ENCODE measurements at regions not wholly inside any gene's neighbourhood (a gene's known extent, or its start where the extent isn't known, plus 50 kb on each side); places are given as distances from the start of the nearest gene placed in this dataset.

DNA sequence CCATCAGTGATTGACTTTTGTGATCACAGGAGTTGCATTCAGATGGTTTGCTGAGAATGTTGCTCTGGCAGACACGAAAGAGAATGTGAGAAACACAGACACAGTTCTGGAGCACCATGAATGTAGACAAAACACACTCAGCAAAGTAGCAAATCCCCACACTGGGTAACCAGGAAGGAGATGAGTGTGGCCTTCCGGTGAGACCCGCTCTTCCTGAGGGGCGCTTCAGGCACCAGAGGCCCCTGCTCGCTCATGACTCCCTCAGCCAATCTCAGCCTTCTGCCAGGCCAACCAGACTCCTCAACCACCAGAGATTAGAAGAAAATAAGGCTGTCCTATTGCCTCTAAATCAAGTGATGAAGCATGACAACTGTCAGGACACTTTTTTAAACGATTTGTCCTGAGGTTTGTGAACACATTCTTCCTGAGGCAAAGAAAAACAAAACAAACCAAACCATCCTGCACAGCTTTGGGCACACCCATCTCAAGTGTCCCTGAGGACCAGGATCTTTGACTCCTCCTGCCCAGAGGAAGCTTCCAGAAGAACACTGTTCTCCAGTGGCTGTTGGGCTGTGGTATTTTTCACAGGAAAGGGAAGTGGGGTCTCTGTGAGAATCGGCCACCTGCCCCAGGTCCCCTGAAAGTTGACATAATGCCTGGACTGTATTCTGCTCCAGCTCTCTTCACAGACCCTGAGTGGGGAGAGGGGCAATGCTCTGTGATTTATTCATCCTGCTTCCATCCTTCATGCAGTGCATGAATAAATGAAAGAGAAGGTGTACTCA, 152.8 kb downstream of the BCL11A start:
- no peak for DNase-seq (ENCODE audit: low spot score)

- no peak for DNase-seq (ENCODE audit: low spot score)
Measured at GRCh38 chr2:60394463-60394862, 159.0 kb downstream of the BCL11A start.

- DNase-seq (ENCODE audit: low spot score): no peak
Measured at GRCh38 chr2:60391649-60392375, 161.6 kb downstream of the BCL11A start.

DNA sequence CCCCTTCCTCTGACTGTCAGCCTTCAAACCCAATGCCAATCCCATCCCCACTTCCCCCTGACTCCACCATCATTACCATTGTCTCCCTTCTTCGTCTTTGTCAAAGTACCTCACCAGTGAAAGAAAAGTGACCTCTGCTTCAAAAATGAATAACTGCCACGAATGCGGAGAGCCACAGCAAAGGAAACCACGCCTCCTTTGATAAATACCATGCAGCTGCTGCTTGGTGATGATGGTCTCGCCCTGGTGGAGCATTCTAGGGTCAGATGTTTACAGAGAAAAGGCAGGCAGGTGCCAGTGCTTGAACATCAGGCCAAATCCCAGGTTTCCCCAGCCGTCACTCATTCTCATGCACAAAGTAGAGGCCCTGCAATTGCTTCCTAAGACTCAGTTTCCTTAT, 162.2 kb downstream of the BCL11A start:
- no peak for DNase-seq (ENCODE audit: low spot score)

GRCh38 chr2:60386436-60386835, 167.0 kb downstream of the BCL11A start:
- no peak for DNase-seq (ENCODE audit: low spot score)

DNA sequence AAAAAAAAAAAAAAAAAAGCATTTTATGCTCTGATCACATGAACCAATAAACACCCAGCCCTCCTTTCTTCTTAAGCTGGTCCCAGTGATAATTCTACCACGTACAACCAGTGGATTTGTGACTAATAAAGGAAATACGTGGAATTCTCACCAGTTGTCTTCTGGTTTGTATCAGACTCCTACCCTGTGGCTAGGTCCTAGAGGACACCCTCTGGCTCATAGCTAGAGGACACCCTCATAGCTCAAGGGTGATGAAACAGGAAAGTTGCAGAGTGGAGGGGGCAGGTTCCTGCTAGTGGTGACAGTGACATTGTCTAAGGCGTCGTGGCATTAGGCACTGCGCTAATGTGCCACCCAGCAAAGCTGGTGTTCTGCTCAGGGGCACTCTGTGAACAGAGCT, 167.8 kb downstream of the BCL11A start:
- DNase-seq (ENCODE audit: low spot score): no peak

- DNase-seq (ENCODE audit: low spot score): no peak
Measured at GRCh38 chr2:60383401-60384143, 169.9 kb downstream of the BCL11A start.

- no peak for DNase-seq (ENCODE audit: low spot score)
Measured at GRCh38 chr2:60380411-60380810, 173.0 kb downstream of the BCL11A start.

- DNase-seq (ENCODE audit: low spot score): no peak
Measured at GRCh38 chr2:60379684-60380083, 173.8 kb downstream of the BCL11A start.

GRCh38 chr2:60379216-60379615, 174.2 kb downstream of the BCL11A start:
- DNase-seq (ENCODE audit: low spot score): no peak

- DNase-seq (ENCODE audit: low spot score): no peak
Measured at GRCh38 chr2:60377825-60378224, 175.6 kb downstream of the BCL11A start.

DNA sequence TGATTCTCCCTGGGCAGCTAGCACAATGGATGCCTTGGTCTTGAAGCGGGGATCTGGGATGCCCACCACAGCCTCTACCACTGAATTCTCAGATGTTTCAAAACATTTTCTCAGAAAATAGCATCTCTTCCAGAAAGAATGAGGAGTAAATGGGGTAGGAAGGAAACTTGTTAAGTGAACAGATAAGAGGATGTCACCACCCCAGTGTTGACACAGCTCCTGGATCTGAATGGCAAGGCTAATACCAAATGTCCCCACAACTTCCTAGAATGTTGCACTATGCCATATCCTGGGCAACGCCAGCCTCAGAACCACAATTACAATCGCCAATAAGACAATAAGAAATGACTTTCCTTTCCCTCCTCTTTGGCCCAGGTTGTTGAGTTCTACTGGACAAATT, 177.2 kb downstream of the BCL11A start:
- DNase-seq (ENCODE audit: low spot score): no peak

GRCh38 chr2:60371681-60372080, 181.8 kb downstream of the BCL11A start:
- no peak for DNase-seq (ENCODE audit: low spot score)

- DNase-seq (ENCODE audit: low spot score): no peak
Measured at GRCh38 chr2:60371219-60371618, 182.2 kb downstream of the BCL11A start.

DNA sequence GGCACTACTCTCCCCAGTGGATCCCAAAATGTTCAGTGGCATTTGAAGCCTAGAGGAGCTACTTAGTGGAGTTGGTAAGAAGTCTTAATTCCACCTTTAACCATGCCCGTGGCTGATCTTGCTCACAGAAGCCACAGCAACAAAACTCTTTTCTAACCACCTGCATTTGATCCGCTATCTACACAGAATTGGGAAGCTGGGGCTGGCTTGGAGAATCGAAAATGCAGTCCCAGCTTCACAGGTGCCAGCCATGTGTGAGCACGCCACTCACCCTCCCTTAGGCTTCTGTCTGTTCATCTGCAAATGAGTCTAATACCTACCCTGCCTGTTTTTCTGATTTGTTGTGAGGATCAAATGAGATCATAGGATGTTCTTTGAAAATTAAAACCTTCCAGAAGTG, 182.6 kb downstream of the BCL11A start:
- no peak for DNase-seq (ENCODE audit: low spot score)

DNA sequence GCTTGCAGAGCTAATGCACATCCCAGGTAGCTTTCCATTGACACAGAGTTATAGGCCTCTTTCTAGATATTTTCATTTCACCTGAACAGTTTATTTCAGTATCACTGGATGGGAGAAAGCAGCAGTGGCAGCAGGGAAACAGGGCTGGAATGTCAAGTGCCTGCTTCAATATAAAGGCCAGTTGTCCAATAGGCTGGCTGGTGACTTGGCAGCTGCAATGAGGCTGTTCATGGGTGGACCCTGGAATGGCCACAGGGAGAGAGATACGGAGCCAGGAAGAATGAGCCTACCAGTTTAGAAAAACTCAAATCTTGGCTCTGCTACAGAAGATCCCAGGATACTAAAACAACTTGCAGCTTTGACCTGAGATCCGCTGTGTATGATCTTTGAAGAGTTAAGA, 185.0 kb downstream of the BCL11A start:
- DNase-seq (ENCODE audit: low spot score): no peak

DNA sequence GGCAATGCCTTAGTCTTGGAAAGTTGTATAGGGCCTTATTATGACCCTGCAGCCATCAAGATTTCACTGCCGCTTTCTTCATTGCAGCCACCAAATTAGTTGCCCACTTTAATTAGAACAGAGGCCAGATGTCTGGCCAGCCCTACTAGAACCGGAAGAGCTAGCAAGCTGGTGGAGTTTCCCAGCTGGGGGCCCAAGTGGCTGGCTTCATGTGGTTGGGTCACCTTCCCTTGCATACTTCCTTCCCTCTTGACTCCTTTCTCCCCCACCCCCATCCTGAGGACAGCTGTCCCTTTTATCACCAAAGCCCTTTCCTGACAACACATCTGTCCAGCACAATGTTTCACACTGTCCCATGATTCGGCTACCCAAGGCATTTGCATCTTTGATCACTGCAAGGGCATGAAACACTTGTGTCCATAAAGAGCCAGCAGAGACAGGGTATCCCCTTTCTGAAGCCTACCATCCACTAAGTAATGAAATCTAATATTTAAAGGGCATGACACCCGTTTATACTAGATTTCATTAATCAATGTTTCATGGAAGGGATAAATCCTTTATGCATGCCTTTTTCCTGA, 187.2 kb downstream of the BCL11A start:
- peak; percentile 25 for DNase-seq (ENCODE audit: low spot score)

GRCh38 chr2:60365556-60365955, 187.9 kb downstream of the BCL11A start:
- DNase-seq (ENCODE audit: low spot score): no peak

DNA sequence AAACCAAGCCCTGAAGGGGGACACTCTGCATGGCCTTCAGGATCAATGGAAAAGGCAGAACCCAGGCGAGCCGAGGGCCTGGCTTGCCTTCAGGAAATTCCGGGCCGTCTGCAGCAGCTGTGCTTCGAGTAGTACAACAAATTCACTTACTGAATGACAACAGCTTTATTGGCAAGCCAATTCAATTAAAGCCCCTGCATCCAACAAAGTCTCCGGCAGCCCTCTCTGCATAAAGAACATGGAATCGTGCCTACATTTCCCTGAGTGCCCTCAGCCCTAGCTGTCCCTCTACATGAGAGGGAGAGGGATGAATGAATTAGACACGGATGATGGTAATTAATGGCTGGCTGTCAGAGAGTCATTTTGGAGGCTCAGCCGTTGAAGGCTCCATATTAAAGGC, 189.0 kb downstream of the BCL11A start:
- DNase-seq (ENCODE audit: low spot score): no peak

DNA sequence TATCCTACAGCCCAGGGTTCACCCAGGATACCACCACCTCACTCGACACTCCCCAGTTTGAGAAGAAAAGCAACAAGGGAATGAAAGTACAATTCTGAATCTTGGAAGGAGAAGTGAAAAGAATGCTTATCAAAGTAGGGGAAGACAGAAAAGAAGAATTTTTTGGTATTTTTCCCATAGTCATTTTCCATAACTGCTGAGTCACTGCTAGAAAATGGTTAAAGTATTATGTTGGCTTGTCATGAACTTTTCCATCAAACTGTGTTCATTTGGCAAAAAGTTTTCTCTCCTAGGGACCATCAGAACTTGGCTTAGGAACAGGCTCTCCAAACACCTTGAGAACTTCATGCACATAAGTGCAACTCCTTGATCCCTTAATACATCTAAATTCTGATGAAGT, 192.0 kb downstream of the BCL11A start:
- no peak for DNase-seq (ENCODE audit: low spot score)

- no peak for DNase-seq (ENCODE audit: low spot score)
Measured at GRCh38 chr2:60359569-60359968, 193.9 kb downstream of the BCL11A start.

DNA sequence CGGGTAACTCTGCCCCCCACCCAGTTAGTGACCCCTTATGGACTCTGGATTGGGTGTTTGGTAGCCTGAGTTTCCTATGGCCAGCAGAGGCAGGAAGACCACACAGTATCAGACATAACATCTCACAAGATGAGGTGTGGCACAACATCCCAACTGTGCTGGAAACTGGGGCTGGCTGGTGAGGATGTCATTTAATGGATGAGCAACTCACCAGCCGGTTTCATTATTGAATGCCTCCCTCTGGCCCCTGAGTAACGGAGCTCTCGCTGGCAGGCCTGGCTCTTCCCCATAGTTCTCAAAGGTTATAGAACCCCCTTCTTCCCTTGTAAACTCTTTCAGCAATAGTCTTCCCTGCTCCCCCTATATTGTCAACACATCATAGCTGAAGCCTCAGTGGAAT, 195.0 kb downstream of the BCL11A start:
- no peak for DNase-seq (ENCODE audit: low spot score)

- no peak for DNase-seq (ENCODE audit: low spot score)
Measured at GRCh38 chr2:60357996-60358395, 195.5 kb downstream of the BCL11A start.
